SH-SY5Y (cell line): ENCODE measurements at regions not wholly inside any gene's neighbourhood (a gene's known extent, or its start where the extent isn't known, plus 50 kb on each side); places are given as distances from the start of the nearest gene placed in this dataset.
A peak's percentile ranks its signal among the peaks of the same experiment; 100 is the strongest.

Experiments used
- GATA2 ChIP-seq: IDR thresholded peaks from 2 replicates; pipeline ENCODE4 v1.6.1; 2011; ENCODE audit warnings: mild to moderate bottlenecking, low read depth, low read length
- GATA3 ChIP-seq: IDR thresholded peaks from 2 replicates; pipeline ENCODE4 v1.6.1; 2011; ENCODE audit warnings: low read depth, mild to moderate bottlenecking, low read length, moderate library complexity

DNA sequence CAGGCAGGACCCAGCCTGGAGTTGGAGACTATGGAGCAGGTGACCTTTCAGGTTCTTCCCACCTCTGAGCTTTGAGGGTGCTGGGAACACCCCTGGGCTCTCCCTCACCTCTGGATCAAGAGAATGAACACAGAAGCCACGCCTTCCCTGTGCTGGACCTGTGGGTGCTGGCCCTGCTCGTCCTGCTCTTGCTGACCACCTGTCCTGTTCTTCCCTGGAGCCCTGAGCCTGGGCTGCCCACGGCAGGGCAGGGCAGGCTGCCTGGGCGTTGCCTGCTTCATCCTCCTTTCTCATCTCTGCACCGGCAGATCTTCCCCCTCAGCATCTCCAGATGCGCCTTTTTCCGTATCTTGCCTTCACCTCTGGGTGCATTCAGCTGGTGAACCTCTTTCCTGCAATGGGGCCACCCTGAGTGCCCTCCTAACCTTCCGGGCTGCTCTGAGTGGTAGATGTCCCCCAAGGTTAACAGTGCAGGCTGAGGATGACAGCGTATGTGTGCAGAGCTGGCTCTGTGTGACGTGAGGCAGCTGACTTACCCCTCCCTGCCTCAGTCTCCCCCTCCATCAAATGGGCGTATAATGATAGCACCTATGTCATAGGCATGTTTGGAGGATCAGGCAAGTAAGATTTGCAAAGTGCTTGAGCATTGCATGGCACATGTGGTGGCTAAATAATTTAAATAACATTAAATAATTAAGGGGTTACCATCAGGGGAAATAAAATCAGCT is 225.8 kb upstream of the CIBAR2 start:
- TF ChIP-seq GATA2 (no peak), GATA3 (no peak)

DNA sequence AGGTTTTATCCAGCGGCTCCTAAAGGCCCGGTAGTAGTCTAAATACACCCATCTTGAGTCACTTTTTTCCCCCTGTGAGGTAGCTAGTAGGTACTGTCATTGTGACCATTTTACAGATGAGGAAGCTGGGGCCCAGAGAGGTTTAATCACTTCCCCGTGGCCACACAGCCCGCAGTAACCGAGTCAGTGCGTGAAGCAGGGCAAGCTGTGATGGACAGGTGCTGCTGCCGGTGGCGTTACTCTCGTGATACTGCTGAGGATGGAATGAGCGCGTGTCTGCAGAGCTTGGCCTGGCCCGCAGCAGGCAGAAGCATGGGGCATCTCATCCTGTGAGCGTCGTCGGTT is 226.3 kb upstream of the CIBAR2 start:
- TF ChIP-seq GATA3 (no peak), GATA2 (no peak)

DNA sequence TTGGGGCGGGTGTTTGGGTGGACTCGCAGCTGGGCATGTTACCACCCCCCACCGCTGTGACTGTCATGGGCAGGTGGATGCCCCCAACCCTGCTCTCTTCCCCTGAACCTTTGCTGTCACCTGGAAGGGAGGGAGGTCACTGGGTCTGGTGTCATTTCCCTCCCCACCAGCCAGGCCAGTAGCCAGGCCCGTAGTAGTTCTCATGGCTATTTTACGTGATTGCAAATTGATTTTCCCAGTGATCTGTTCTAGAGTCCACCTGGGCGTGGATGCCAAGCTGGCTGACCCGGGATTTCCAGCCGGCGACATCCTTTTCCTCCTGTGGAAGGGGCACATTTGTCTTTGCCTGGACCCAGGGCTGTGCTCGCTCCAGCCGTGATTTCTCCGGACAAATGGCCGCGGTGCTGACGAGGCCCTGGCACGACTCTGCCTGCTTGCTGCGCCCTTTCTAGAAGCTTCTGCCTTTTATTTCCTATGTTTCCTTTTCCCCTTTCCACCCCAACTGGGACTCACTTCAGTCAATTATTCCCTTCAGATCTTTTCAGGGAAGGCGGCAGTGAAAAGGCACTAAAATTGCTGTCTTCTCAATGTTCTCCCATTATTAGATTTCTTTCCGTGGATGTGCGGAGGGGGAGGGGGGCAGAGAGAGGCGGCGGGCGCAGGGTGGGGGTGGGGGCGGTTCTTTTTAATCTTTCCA is 226.9 kb upstream of the CIBAR2 start:
- TF ChIP-seq GATA3 (no peak), GATA2 (no peak)

DNA sequence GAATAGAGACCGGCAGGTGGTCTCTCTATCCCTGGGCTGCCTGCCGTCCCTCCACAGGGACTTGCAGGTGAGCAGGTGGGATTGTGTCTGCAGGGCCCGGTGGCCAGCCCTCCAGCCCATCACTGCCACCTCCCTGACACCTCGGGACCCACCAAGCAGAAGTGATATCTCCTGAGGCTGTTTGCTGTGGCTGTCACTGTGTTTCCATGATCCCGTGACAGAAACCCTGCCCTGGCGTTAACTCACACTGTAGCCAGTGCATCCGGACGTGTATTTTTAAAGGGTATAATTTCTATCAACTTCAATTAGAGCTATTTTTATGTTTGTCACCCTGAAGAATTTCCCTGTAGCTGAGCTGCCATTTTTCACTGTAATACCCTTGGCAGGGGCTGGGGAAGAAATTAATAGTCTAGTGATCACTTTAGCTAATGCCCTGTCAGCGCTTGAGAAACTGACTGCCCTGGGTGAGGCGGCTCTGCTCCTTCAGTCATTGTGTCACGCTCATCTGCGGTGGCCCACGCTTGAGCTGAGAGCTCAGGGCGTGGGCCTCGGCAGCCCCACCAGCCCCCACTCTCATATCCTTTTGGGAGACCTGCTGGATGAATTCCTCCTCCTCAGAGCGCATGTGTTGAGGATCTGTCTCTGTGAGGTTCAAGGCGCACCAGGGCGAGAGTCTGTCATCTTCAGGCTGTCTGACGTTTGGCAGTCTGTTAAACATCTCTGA is 229.9 kb upstream of the CIBAR2 start:
- TF ChIP-seq GATA2 (no peak), GATA3 (no peak)

DNA sequence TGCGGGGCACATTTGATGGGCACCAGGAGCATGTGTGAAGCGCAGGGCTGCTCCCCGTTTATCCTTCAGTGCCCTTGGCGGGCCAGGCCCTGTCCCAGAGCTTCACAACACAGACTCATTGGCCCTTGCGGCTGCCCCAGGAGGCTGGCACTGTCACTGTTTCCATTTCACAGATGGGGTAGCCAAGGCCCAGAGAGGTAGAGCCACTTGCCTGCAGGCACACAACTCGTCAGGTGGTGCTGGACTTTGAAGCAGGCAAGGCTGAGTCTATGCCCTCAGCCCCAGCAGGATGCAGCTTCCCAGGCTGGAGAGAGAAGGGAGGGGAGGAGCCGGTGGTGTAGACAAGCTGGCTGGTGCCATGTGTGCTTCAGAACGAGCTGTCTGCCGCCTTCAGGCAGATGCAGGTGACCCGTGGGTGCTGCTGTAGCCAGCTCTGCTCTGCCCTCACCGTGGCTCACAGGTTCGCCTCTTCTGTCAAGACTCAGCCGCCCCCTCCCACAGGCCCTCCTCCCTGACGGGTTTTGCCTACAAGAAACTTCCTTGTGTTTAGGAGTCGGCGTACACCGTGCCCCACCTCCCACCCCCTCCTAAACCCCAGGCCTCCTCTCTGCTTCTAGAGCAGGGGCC is 232.3 kb upstream of the CIBAR2 start:
- TF ChIP-seq GATA3 (no peak), GATA2 (no peak)

DNA sequence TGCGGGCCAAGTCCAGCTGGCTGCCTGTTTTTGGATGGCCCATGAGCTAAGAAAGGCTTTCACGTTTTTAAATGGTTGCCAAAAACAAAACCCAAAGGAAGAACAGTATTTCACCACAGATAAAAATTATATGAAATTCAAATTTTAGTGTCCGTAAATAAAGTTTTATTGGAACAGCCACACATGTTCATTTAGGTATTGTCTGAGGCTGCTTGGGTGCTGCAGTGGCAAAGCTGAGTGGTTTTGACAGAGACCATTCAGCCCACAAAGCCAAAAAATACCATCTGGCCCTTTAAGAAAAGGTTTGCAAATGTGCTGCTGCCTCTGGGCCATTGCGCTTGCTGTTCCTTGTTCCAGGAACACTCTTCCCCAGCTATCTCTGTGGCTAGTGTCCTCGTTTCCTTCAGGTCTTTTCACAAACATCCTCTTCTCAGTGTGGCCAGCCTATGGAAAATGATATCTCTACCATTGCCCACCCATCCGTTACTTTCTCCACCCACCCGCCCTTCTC is 232.9 kb upstream of the CIBAR2 start:
- TF ChIP-seq GATA3, result no peak
- no peak for TF ChIP-seq GATA2

DNA sequence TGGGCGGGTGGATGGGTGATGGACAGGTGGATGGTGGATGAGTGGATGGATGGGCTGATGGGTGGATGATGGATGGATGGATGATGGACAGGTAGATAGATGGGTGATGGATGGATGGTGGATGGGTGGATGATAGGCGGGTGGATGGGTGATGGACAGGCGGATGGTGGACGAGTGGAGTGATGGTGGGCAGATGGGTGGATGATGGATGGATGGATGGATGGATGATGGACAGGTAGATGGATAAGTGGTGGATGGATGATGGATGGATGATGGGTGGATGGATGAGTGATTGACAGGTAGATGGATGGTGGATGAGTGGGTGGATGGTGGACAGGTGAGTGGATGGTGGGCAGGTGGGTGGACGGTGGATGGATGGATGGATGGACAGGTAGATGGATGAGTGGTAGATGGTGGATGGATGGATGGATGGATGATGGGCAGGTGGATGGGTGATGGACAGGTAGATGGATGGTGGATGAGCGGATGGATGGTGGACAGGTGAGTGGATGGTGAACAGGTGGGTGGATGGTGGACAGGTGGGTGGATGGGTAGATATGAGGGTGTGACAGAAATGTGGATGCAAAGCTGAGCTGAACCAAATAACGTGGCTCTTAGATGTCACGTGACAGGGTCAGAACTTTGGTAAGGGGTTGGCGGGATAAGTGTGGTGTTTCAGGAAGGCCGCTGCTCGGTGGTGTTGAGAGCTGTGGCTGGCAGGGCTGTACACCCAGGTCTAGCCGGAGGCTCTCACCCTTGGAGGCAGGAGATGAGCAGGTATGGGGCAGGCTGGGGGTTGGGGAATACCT is 234.3 kb upstream of the CIBAR2 start:
- TF ChIP-seq GATA3 (no peak), GATA2 (no peak)

DNA sequence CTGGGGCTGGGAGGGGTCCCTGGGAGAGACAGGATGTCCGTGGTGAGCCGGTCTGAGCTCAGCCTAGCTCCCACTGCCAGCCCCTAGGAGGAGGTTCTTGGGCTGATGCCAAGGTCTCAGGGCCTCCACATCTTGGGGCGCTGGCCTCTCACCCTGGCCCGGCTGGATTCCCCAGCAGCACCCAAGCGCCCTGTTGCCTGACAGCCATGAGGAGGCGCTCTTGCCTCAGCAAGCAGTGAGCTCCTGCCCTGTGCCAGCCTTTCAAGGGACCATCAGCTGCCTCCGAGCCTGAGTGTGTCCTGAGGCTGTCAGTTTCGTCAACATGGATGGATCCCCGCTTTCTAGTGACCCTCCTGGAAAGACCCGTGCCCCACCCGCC is 234.9 kb upstream of the CIBAR2 start:
- TF ChIP-seq GATA2, result no peak
- no peak for TF ChIP-seq GATA3

DNA sequence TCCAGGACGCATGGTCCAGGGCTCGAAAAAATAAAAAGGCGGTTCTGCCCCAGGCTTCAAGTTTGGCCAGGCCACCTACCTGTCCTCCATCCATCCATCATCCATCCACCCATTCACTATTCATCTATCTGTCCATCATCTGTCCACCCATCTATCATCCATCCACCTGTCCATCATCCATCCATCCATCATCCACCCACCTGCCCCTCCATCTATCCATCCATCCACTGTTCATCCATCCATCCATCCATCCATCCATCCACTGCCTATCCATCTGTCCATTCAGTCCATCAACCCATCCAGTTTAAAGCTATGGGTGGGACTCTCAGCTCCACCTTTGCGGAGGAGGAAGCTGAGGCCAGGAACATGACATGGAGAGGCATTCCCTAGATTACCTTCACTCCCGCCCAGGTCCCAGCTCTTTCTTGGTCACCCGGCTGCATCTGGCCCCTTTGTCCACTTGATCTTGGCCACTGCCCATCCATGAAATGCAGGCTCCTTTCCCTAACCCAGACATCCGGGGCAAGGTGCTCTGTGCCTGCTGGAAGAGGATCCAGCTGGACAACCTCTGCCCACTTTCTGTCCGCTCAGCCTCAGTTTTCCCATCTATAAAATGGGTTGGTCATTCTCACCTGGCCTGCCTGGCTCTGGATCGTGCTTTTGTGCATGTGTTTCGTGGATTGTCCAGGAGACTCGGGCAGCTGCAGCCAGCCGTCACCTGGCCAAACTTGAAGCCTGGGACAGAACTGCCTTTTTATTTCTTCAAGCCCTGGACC is 236.0 kb upstream of the CIBAR2 start:
- TF ChIP-seq GATA2 (no peak), GATA3 (no peak)

DNA sequence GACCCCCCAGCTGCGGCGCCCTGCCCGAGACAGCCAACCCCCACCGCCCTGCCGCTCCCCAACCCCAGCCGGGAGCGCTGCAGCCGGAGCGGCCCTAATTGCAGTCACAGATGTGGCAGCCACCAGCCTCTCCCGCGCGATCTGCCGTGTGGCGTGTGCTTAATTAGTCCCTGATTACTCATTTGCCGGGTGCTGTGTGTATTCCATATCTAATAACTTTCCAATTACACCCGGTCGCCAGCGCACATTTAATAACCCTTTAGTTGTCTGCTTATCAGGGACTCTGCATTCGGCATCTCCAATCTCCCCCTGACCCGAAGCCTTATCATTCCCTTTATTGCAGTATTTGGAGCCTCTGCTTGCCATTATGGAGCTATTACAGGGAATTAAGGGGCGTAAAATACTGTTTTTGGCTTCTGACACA is 236.7 kb upstream of the CIBAR2 start:
- no peak for TF ChIP-seq GATA3
- TF ChIP-seq GATA2, result peak; percentile 97

DNA sequence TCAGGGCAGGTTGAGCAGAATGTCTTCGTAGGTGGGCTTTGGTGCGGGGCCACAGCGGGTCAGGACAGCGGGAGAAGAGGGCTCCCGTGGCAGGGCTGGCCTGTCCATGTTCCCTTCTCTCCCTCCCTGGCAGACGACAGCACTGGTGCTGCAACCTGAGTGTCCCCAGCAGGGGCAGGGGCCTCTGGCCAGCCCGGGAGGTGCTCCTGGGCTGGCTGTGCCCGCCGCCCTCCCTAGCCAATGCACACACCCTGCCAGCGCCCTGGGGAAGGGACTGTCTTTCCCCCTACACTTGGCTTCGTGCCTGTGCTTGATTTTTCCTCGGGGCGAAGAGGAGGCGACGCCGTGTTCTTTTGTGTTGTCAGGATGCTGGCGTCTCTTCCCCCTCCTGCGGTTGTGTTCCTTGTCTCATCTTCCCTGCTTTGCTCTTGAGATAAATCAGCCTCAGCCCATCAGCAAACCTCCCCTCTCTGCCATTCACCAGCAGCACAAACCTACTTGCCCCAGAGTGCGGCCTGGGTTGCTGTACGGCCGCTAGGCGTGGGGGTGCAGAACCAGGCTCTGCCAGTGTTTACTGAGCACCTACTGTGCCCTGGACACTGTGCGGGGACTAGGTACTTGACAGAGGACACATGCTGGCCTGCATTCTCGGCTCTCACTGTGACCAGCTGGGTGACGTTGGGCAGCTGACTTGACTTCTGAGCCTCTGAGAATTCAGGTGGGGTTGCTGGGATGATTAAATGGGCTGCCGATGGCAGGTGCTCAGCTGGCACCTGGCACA is 237.3 kb upstream of the CIBAR2 start:
- TF ChIP-seq GATA2, result no peak
- TF ChIP-seq GATA3, result no peak

DNA sequence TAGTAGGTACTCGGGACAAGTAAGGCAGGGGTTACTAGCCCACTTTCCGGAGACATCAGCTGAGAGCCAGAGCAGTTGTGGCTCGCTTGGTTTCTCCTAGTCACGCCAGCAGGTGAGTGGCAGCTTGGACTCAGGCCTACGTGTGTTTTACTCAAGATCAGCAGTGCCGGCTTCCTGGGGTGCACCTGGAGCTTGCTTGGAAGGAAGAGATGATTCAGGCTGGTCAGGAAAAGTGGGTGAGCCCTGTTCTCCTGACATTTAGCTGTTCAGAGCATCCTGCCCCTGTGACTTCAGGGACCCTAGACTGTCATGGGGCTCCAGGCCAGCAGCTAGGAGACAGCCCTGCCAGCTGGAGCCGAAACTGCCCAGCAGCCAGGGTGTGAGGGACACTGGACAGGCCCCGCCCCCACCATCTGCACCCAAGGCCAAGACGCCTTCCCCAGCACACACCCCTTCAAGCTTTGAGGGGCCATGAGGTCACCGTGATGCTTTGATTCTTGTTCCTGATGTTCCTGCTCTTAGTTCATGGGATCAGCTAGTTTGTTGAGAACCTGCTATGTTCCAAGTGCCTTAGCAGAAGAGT is 238.0 kb upstream of the CIBAR2 start:
- TF ChIP-seq GATA3 (no peak), GATA2 (no peak)

DNA sequence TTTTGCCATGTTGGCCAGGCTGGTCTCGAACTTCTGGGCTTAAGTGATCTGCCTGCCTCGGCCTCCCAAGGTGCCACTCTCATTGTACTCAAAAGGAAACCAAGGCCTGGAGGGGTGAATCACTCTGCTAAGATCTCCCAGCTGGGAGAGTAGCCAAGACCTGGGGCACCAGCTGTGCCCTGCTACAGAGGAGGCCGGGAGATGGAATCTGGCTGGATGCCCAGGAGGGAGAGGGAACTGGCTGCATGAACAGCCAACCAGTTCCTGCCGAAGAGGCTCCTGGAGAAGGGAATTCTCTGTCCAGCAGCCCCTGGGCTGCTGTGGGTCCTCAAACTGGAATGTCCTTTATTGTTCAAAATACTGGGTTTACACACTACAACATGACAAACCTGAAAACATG is 238.7 kb upstream of the CIBAR2 start:
- no peak for TF ChIP-seq GATA3
- peak; percentile 70 for TF ChIP-seq GATA2
